ENCODE measurements at regions not wholly inside any gene's neighbourhood (a gene's known extent, or its start where the extent isn't known, plus 50 kb on each side); places are given as distances from the start of the nearest gene placed in this dataset.

DNA sequence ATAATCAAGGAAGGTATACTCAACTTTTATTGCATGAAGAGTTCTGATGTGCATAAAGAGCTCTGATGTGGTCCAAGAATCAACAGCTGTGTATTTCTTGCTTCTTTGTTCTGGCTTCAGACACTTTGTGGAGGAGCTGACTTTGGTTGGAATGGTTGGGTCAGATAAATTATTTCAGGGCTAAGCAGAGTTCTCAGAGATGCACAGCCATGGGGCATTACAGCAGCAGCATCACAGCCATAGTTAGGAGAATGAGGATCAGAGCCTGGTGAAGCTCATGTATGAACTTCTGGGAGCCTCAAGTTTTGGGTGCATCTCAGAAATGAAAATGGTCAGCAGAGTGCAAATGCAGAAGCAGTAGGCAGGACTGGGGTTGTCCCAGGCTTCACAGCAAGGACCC is 267.4 kb upstream of the RUNX1 start:
- DNase-seq (ENCODE audit: low read depth in 1 of 2, low spot score in 1 of 2), result no peak
- no peak overlapping the region for H3K27ac ChIP-seq (replicated peaks)
- no peaks in the 10 kb centered on the region for H3K27me3 ChIP-seq (ENCODE audit: insufficient read depth, poor library complexity, severe bottlenecking)
- no peak overlapping the region for H3K4me3 ChIP-seq (replicated peaks; ENCODE audit: insufficient read depth, low read length)
- no peak for TF ChIP-seq SPI1 (IDR thresholded peaks at IDR 0.05; ENCODE audit: borderline replicate concordance, low read depth)
- TF ChIP-seq, protein P1, sequence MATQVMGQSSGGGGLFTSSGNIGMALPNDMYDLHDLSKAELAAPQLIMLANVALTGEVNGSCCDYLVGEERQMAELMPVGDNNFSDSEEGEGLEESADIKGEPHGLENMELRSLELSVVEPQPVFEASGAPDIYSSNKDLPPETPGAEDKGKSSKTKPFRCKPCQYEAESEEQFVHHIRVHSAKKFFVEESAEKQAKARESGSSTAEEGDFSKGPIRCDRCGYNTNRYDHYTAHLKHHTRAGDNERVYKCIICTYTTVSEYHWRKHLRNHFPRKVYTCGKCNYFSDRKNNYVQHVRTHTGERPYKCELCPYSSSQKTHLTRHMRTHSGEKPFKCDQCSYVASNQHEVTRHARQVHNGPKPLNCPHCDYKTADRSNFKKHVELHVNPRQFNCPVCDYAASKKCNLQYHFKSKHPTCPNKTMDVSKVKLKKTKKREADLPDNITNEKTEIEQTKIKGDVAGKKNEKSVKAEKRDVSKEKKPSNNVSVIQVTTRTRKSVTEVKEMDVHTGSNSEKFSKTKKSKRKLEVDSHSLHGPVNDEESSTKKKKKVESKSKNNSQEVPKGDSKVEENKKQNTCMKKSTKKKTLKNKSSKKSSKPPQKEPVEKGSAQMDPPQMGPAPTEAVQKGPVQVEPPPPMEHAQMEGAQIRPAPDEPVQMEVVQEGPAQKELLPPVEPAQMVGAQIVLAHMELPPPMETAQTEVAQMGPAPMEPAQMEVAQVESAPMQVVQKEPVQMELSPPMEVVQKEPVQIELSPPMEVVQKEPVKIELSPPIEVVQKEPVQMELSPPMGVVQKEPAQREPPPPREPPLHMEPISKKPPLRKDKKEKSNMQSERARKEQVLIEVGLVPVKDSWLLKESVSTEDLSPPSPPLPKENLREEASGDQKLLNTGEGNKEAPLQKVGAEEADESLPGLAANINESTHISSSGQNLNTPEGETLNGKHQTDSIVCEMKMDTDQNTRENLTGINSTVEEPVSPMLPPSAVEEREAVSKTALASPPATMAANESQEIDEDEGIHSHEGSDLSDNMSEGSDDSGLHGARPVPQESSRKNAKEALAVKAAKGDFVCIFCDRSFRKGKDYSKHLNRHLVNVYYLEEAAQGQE (IDR thresholded peaks at IDR 0.05; ENCODE audit: insufficient replicate concordance, low read depth), result no peak
- no peak for TF ChIP-seq GABPA (IDR thresholded peaks at IDR 0.05; ENCODE audit: low read depth)
- TF ChIP-seq, protein P2, sequence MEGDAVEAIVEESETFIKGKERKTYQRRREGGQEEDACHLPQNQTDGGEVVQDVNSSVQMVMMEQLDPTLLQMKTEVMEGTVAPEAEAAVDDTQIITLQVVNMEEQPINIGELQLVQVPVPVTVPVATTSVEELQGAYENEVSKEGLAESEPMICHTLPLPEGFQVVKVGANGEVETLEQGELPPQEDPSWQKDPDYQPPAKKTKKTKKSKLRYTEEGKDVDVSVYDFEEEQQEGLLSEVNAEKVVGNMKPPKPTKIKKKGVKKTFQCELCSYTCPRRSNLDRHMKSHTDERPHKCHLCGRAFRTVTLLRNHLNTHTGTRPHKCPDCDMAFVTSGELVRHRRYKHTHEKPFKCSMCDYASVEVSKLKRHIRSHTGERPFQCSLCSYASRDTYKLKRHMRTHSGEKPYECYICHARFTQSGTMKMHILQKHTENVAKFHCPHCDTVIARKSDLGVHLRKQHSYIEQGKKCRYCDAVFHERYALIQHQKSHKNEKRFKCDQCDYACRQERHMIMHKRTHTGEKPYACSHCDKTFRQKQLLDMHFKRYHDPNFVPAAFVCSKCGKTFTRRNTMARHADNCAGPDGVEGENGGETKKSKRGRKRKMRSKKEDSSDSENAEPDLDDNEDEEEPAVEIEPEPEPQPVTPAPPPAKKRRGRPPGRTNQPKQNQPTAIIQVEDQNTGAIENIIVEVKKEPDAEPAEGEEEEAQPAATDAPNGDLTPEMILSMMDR (IDR thresholded peaks at IDR 0.05; ENCODE audit: insufficient read depth, low read length), result no peak

DNA sequence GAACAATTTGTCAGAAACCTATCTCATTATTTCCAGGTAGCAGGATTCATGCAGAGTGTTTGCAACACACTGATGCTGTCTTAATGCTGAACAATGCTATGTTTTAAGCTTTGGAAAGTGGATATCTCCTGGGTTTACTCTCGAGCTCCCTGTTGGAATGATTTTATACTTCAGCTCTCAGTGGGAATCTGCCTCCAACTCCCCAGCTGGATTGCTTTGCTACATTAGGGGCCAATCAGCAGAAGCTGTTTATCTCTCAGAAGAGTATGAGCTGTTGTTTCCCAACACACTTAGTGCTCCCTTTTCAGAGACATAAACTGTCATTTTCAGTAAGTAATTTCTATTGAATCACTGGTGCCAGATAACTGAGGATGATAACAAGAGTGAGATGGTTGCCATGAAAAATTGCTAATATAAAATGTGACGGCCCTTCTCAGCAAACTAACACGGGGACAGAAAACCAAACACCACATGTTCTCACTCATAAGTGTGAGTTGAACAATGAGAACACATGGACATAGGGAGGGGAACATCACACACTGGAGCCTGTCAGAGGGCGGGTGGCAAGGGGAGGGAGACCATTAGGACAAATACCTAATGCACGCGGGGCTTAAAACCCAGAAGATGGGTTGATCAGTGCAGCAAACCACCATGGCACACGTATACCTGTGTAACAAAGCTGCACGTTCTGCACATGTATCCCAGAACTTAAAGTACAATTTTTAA is 265.9 kb upstream of the RUNX1 start:
- Histone ChIP-seq H3K27ac (replicated peaks) (no peak overlapping the region), H3K27me3 (ENCODE audit: insufficient read depth, poor library complexity, severe bottlenecking) (no peaks in the 10 kb centered on the region), H3K4me3 (replicated peaks; ENCODE audit: insufficient read depth, low read length) (no peak overlapping the region)
- no peak for TF ChIP-seq POLR2AphosphoS5 (IDR thresholded peaks at IDR 0.05; ENCODE audit: low read depth)
- TF ChIP-seq SPI1 (IDR thresholded peaks at IDR 0.05; ENCODE audit: borderline replicate concordance, low read depth), result no peak
- no peak for TF ChIP-seq GABPA (IDR thresholded peaks at IDR 0.05; ENCODE audit: low read depth)
- TF ChIP-seq, protein P2 (IDR thresholded peaks at IDR 0.05; ENCODE audit: insufficient read depth, low read length), result no peak
- TF ChIP-seq, protein P1 (IDR thresholded peaks at IDR 0.05; ENCODE audit: insufficient replicate concordance, low read depth), result no peak
- no peak for DNase-seq (ENCODE audit: low read depth in 1 of 2, low spot score in 1 of 2)

DNA sequence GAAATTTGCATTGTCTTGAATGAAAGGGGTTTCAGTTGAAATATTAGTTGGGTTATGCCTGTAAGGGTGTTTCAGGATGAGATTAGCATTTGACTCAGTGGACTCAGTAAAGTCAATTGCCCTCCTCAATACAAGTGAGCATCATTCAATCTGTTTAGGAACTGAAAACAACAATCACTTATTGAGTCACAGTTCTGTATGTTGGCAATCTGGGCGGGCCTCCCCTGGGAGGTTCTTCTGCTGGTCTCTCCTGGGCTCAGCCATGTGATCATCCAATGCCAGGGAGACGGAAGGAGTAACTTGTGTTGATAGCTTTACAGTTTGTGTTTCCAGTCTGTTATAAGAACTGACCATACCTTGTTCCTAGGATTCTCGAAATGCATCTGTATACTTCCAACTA is 262.9 kb upstream of the RUNX1 start:
- H3K4me3 ChIP-seq (replicated peaks; ENCODE audit: insufficient read depth, low read length), result no peak overlapping the region
- H3K27me3 ChIP-seq (ENCODE audit: insufficient read depth, poor library complexity, severe bottlenecking), result no peaks in the 10 kb centered on the region
- TF ChIP-seq, protein P2 (IDR thresholded peaks at IDR 0.05; ENCODE audit: insufficient read depth, low read length), result no peak
- TF ChIP-seq GABPA (IDR thresholded peaks at IDR 0.05; ENCODE audit: low read depth) (no peak), POLR2AphosphoS5 (IDR thresholded peaks at IDR 0.05; ENCODE audit: low read depth) (no peak), SPI1 (IDR thresholded peaks at IDR 0.05; ENCODE audit: borderline replicate concordance, low read depth) (no peak)
- TF ChIP-seq, protein P1 (IDR thresholded peaks at IDR 0.05; ENCODE audit: insufficient replicate concordance, low read depth), result no peak
- no peak for DNase-seq (ENCODE audit: low read depth in 1 of 2, low spot score in 1 of 2)
- H3K27ac ChIP-seq (replicated peaks), result no peak overlapping the region

Data from HL-60 (cell line).